Adrenal gland (tissue), 9 donors: ENCODE measurements at regions not wholly inside any gene's neighbourhood (a gene's known extent, or its start where the extent isn't known, plus 50 kb on each side); places are given as distances from the start of the nearest gene placed in this dataset.

Experiments used
- DNase-seq, 7 donors: peaks; one replicate each; pipeline ENCODE4 v3.0.0-alpha.2; 2019 to 2020
- H3K27ac ChIP-seq, 5 donors: fragments of 200-600 bp; sonication (generic) in 4 of 5; 1 replicate in 3 of 5; 2 replicates in 2 of 5; pipeline versions ENCODE4 v1.5.1 to v1.8.0; 2016 to 2020; ENCODE audit warnings: mild to moderate bottlenecking in 1 of 5
- H3K27me3 ChIP-seq: fragments of 200-600 bp; 2 replicates; pipeline ENCODE4 v1.8.0; 2021
- H3K36me3 ChIP-seq, 2 donors: fragments of 200-600 bp; replicated peaks in 1 of 2; 1 replicate in 1 of 2; 2 replicates in 1 of 2; pipeline versions ENCODE4 v1.5.1 to v1.8.0; 2018 to 2022
- H3K4me1 ChIP-seq, 2 donors: fragments of 200-600 bp; replicated peaks in 1 of 2; 1 replicate in 1 of 2; 2 replicates in 1 of 2; pipeline versions ENCODE4 v1.5.1 to v1.8.0; 2018 to 2021
- H3K4me3 ChIP-seq, 4 donors: fragments of 200-600 bp; sonication (generic) in 3 of 4; one replicate each; pipeline ENCODE4 v1.5.1; 2016 to 2018
- H3K9me3 ChIP-seq, 3 donors: fragments of 200-600 bp; sonication (generic) in 1 of 3; replicated peaks in 1 of 3; 1 replicate in 2 of 3; 2 replicates in 1 of 3; pipeline versions ENCODE4 v1.5.1 to v1.8.0; 2016 to 2021
- CTCF ChIP-seq, 6 experiments: fragments of 450-650 bp in 4 of 6; fragments of 200-600 bp in 2 of 6; sonication (generic) in 1 of 6; IDR thresholded peaks; 1 replicate in 5 of 6; 2 replicates in 1 of 6; pipeline versions ENCODE4 v1.5.1 to v1.8.0; 2016 to 2021; ENCODE audit warnings: antibody characterized with exemption in 6 of 6, mild to moderate bottlenecking in 2 of 6, moderate library complexity in 1 of 6
- POLR2A ChIP-seq, 2 donors: fragments of 450-650 bp; IDR thresholded peaks; one replicate each; pipeline ENCODE4 v1.6.1; 2017; ENCODE audit warnings: antibody characterized with exemption in 2 of 2, mild to moderate bottlenecking in 2 of 2, moderate library complexity in 1 of 2
- WGBS, 4 donors: extraction: QIAGEN DNeasy Blood & Tissue Kit in 2 of 4; methylation state at CpG; one replicate each; pipeline versions ENCODE4 v1.1.5 to v1.1.7; 2013 to 2017; 5-methylcytosine and 5-hydroxymethylcytosine counted together
- intact Hi-C, 2 donors: fragments of 100-400 bp; cut with DNase I; formaldehyde crosslinking; loops; one replicate each; pipeline versions ENCODE4 v1.14.1 to v1.15.0; 2022 to 2023
- donor health status: healthy with polysubstance abuse.
- donor health status: Bipolar disorder and iron deficiency.
- donor health status: DM: yes; HTN: yes; CAD: no.
- donor health status: DM: no; HTN: no; CAD: no.
- donor health status: DM: no; HTN: no; CAD: no.

GRCh38 chr18:27313678-27314077 lies 128.6 kb upstream of the CHST9 start:
- DNase-seq = no peak
- intact Hi-C loops = no loop called here
- H3K4me1 ChIP-seq = no peaks in the 10 kb centered on the region
- no peak overlapping the region for H3K4me3 ChIP-seq
- H3K36me3 ChIP-seq = no peaks in the 10 kb centered on the region
- TF ChIP-seq CTCF (IDR thresholded peaks at IDR 0.05) (no peak), POLR2A (IDR thresholded peaks at IDR 0.05) (no peak)
- WGBS, 4 donors = 0 to 13% (median 8%) methylated on average over 1 of the region's 1 CpG
- H3K9me3 ChIP-seq = no peaks in the 10 kb centered on the region
- no peaks in the 10 kb centered on the region for H3K27me3 ChIP-seq
- no peak overlapping the region for H3K27ac ChIP-seq

GRCh38 chr18:27312853-27313252 lies 127.7 kb upstream of the CHST9 start:
- WGBS, 4 donors = 70 to 88% (median 74%) methylated on average over 1 of the region's 1 CpG
- H3K27me3 ChIP-seq = no peaks in the 10 kb centered on the region
- no peaks in the 10 kb centered on the region for H3K9me3 ChIP-seq
- no peaks in the 10 kb centered on the region for H3K36me3 ChIP-seq
- TF ChIP-seq POLR2A (IDR thresholded peaks at IDR 0.05) (no peak), CTCF (IDR thresholded peaks at IDR 0.05) (no peak)
- intact Hi-C loops = no loop called here
- DNase-seq = no peak
- H3K4me3 ChIP-seq = no peak overlapping the region
- no peaks in the 10 kb centered on the region for H3K4me1 ChIP-seq
- H3K27ac ChIP-seq = no peak overlapping the region

- TF ChIP-seq CTCF (IDR thresholded peaks at IDR 0.05) = no peak
- Histone ChIP-seq H3K27ac (no peak overlapping the region), H3K9me3 (no peaks in the 10 kb centered on the region), H3K36me3 (no peaks in the 10 kb centered on the region), H3K4me3 (no peak overlapping the region), H3K27me3 (no peaks in the 10 kb centered on the region), H3K4me1 (no peaks in the 10 kb centered on the region)
- DNase-seq = no peak
- intact Hi-C loops = no loop called here
- WGBS, 4 donors = 61 to 70% (median 65%) methylated on average over 1 of the region's 1 CpG
These were observed 127.0 kb upstream of the CHST9 start for GRCh38 chr18:27312153-27312552.

- intact Hi-C loops = no loop called here
These were observed 126.0 kb upstream of the CHST9 start for GRCh38 chr18:27311114-27311513.

More at GRCh38 chr18:27311114-27311513, 126.0 kb upstream of the CHST9 start:
- H3K9me3 ChIP-seq = no peaks in the 10 kb centered on the region
- no peak for DNase-seq
- no peaks in the 10 kb centered on the region for H3K4me1 ChIP-seq
- 84 to 90% (median 87%) methylated on average over 2 of the region's 2 CpGs for WGBS, 4 donors
- TF ChIP-seq CTCF (IDR thresholded peaks at IDR 0.05) (no peak), POLR2A (IDR thresholded peaks at IDR 0.05) (no peak)
- no peak overlapping the region for H3K4me3 ChIP-seq
- no peaks in the 10 kb centered on the region for H3K27me3 ChIP-seq
- no peak overlapping the region for H3K27ac ChIP-seq
- H3K36me3 ChIP-seq = no peaks in the 10 kb centered on the region
